GM12874 (cell line): ENCODE measurements at regions not wholly inside any gene's neighbourhood (a gene's known extent, or its start where the extent isn't known, plus 50 kb on each side); places are given as distances from the start of the nearest gene placed in this dataset.

ENCODE experiments used
- CTCF ChIP-seq: IDR thresholded peaks from 2 replicates; pipeline ENCODE4 v1.5.1; 2011; ENCODE audit warnings: low read depth, mild to moderate bottlenecking, control low read depth, low read length, moderate library complexity; ENCODE audit not compliant: insufficient read depth

DNA sequence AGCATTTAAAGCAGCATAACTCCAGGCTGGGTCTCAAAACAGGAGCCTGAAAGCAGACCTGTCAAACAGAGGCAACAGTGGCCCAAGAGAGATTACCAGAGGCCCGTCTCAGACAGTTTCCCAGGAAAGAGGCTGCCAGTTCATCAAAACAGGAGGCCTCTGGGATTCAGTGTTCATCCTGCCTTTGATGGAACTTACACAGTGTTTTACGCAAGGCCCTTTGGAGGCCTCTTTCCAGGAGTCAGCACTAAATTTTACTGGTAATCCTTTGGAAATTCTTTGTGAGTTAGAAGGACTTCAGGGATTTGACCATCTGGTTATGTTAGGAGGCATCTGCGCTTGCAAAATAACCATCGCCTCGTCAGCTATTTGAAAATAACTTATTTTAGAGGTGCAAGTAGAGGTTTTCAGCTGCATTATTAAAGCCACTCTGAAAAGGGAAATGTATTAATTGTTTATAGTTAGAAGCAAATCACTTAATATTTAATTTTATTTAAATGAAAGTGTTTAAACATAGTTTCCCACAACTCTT, 501.2 kb upstream of the COBL start:
- TF ChIP-seq CTCF, result no peak

- no peak for TF ChIP-seq CTCF
These were observed 486.1 kb upstream of the COBL start for GRCh38 chr7:51802718-51803117.

GRCh38 chr7:51797371-51797770, 480.8 kb upstream of the COBL start:
- TF ChIP-seq CTCF, result no peak

DNA sequence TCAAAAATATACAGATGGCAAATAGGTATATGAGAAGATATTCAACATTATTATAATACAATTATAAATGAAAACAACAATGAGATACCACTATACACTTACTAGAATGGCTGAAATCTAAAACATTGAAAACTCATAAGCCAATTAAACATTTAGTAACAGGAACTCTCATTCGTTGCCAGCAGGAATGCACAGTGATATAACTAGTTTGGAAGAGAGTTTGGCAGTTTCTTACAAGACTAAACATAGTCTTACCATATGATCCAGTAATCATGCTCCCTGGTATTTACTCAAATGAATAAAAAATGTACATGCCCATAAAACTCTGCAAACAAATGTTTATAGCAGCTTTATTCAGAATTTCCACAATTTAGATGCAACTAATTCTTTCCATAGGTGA, 476.2 kb upstream of the COBL start:
- no peak for TF ChIP-seq CTCF

- TF ChIP-seq CTCF, result no peak
These were observed 472.9 kb upstream of the COBL start for GRCh38 chr7:51789489-51789888.

- no peak for TF ChIP-seq CTCF
These were observed 469.7 kb upstream of the COBL start for GRCh38 chr7:51786284-51786683.

- no peak for TF ChIP-seq CTCF
These were observed 469.3 kb upstream of the COBL start for GRCh38 chr7:51785876-51786275.
